ENCODE measurements at regions not wholly inside any gene's neighbourhood (a gene's known extent, or its start where the extent isn't known, plus 50 kb on each side); places are given as distances from the start of the nearest gene placed in this dataset.

DNA sequence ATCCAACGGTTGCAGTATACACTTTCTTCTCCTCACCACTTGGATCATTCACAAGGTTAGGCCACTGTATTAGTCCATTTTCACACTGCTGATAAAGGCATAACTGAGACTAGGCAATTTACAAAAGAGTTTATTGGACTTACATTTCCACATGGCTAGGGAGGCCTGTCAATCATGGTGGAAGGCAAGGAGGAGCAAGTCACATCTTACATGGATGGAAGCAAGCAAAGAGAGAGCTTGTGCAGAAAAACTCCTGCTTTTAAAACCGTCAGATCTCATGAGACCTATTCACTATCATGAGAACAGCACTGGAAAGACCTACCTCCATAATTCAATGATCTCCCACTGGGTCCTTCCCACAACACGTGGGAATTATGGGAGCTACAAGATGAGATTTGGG is 81.8 kb upstream of the DAP start:
- DNase-seq, result no peak

DNA sequence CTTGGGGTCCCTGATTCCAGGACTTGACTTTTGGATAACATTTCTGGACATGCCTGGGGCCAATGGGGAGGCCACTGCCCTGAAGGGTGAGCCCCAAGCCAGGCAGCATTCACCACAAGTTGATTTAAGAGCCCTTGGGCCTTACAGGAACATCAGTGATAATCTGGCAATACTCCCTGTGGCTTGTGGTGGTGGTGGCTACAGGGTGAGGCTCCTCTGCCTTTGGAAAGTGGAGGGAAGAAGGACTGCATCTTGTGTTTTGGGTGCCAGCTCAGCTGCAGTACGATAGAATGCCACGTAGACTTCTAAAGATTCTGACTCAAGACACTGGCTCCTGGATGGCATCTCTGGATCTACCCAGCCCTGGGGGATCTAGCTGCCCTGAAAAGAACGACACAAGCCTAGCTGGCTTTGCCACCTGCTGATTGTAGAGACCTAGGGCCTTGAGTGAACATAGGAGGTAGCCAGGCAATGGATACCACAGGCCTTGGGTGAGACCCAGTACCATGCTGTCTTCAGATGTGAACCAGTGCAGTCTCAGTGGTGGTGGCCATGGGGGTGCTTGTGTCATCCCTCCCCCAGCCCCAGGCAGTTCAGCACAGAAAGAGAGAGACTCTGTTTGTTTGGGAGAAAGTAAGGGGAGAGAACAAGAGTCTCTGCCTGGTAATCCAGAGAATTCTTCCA is 79.0 kb upstream of the DAP start:
- no peak for DNase-seq

- DNase-seq, result no peak
Observed at GRCh38 chr5:10839118-10839517, 78.1 kb upstream of the DAP start.

GRCh38 chr5:10838038-10838437 is 77.0 kb upstream of the DAP start:
- DNase-seq, result no peak

- no peak for DNase-seq
Observed at GRCh38 chr5:10836986-10837385, 76.0 kb upstream of the DAP start.

- no peak for DNase-seq
Observed at GRCh38 chr5:10834695-10835094, 73.7 kb upstream of the DAP start.

- DNase-seq, result no peak
Observed at GRCh38 chr5:10832987-10833386, 72.0 kb upstream of the DAP start.

- DNase-seq, result no peak
Observed at GRCh38 chr5:10832421-10832820, 71.4 kb upstream of the DAP start.

GRCh38 chr5:10831419-10831818 is 70.4 kb upstream of the DAP start:
- DNase-seq, result no peak

DNA sequence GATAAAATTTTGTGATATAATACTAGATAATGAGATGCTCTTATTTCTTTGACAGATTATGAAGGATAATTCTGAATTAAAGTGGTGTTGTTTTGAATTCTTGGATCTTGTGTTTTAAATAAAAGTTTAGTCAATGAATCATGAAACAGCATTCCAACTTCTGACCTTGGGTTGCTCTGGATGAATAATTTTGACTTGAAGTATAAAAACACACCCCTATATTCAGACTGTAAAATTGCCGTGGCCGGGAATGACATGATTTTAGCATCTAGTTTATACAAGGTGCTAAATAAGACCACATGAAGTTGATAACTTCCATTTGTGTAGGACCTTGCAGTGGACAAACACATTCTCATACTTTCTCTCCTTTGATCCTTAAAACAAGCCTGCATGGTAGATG is 67.2 kb upstream of the DAP start:
- DNase-seq, result no peak

GRCh38 chr5:10827571-10827970 is 66.5 kb upstream of the DAP start:
- DNase-seq, result no peak

- no peak for DNase-seq
Observed at GRCh38 chr5:10826971-10827370, 65.9 kb upstream of the DAP start.

DNA sequence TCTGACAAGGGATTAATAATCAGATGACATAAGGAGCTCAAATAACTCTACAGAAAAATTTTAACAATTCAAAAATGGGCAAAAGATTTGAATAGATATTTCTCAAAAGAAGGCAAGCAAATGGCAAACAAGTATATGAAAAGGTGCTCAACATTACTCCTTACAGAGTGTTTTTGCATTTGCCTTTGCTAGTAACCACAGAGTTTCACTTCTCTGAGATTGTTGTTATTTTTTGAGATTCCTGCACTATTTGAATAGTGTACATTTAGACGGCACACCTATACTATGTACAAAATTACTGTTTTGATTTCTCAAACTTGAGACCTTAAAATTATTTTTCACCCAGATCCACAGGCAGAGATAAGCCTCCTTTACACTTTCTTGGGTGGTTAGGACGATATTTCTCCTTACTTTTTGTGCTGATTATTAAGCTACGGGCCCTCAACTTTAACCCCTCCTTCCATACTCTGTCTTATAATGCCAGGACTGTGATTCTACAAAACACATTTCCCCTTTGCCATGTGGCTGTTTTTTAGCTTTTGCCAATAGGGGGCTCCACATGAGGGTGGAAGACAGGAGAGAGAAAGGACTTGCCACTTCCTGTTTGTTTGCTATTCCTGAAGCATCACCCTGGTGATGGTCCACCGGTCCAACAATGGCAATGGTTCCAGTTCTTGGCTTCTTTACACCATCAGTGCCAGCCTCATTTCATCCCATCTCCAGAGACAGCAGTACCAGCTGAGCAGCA is 65.0 kb upstream of the DAP start:
- DNase-seq, result peak; percentile 54

DNA sequence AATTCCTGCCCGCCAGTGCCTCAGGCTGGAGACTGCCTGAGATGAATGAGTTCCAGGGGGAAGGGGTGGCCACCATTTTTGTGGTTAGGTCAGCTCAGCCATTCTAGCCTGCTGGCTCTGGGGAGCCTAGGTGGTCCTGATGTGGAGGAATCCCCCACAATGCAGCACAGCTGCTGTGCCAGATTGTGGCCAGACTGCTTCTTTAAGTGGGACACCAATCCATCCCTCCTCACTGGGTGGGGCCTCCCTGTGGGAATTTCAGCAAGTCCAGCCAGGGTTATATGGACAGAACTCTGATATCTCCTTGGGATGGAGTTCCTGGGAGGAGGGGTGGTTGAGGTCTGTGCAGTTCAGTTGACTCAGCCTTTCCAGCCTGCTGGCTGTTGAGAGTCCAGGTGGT is 51.2 kb upstream of the DAP start:
- no peak for DNase-seq
